HCT116 (cell line): ENCODE measurements at regions not wholly inside any gene's neighbourhood (a gene's known extent, or its start where the extent isn't known, plus 50 kb on each side); places are given as distances from the start of the nearest gene placed in this dataset.

Experiments used
- ATAC-seq: fragments of 200-7000 bp; cut with Tn5 transposase; 2 replicates; pipeline ENCODE4 v1.9.1; 2020; ENCODE audit warnings: mild to moderate bottlenecking, moderate library complexity
- BruUV-seq: library from RNA; stranded (reverse); fragments of 400-500 nt; replicated peaks from 2 replicates; lab custom pipeline; 2021; lab: Mats Ljungman, UMichigan
- CTCF ChIA-PET: fragments of 300-600 bp; sonication (Branson Sonifier 250); formaldehyde crosslinking; loops from one replicate; lab custom pipeline; 2021; ENCODE audit warnings: antibody characterized with exemption; lab: Charles Lee
- POLR2A ChIA-PET: fragments of 300-600, 350-600 bp; sonication (Branson Sonifier 250); formaldehyde crosslinking; loops from one replicate; lab custom pipeline; 2021; ENCODE audit warnings: antibody characterized with exemption; lab: Charles Lee
- RAD21 ChIA-PET, 2 experiments: fragments of 300-600 bp; sonication (Branson Sonifier 250); formaldehyde crosslinking; loops; one replicate each; lab custom pipeline; 2023; ENCODE audit warnings: low total read pairs in 2 of 2; ENCODE audit not compliant: uncharacterized antibody in 2 of 2, unreplicated experiment in 2 of 2, low non-redundant PET in 1 of 2; lab: Charles Lee
- DNase-seq: peaks from one replicate; pipeline ENCODE4 v3.0.0-alpha.2; 2010; ENCODE audit warnings: low read depth, low spot score
- H2AFZ ChIP-seq: fragments of 200-600 bp; shearing (Covaris generic), sonication (generic); 2 replicates; pipeline ENCODE4 v1.6.1; 2017; ENCODE audit warnings: low read depth, mixed run types, mixed read lengths, antibody characterized with exemption, low read length; ENCODE audit not compliant: poor library complexity, severe bottlenecking
- H3K27ac ChIP-seq: 2 replicates; pipeline ENCODE4 v1.5.1; 2012; ENCODE audit warnings: low read depth, low read length
- H3K27me3 ChIP-seq: fragments of 200-600 bp; sonication (generic); 2 replicates; pipeline ENCODE4 v1.6.1; 2016; ENCODE audit warnings: mixed run types, low read length, mixed read lengths; ENCODE audit not compliant: insufficient read depth
- H3K36me3 ChIP-seq, 2 experiments: fragments of 200-500 bp in 1 of 2; fragments of 200-600 bp in 1 of 2; sonication (Bioruptor generic) in 1 of 2; sonication (generic) in 1 of 2; 2 replicates each; pipeline versions ENCODE4 v1.5.1 to v1.6.1; 2014 to 2016; ENCODE audit warnings: low read length in 2 of 2, inconsistent platforms in 1 of 2, mixed read lengths in 1 of 2, mixed run types in 1 of 2; ENCODE audit not compliant: insufficient read depth in 2 of 2, control insufficient read depth in 1 of 2
- H3K4me1 ChIP-seq, 2 experiments: fragments of 200-600 bp in 1 of 2; sonication (generic) in 1 of 2; 2 replicates each; pipeline versions ENCODE4 v1.5.1 to v1.6.1; 2012 to 2017; ENCODE audit warnings: low read length in 2 of 2, inconsistent platforms in 1 of 2, mild to moderate bottlenecking in 1 of 2, mixed read lengths in 1 of 2, mixed run types in 1 of 2, moderate library complexity in 1 of 2; ENCODE audit not compliant: insufficient read depth in 2 of 2, control insufficient read depth in 1 of 2
- H3K4me2 ChIP-seq: fragments of 200-600 bp; sonication (generic); 2 replicates; pipeline ENCODE4 v1.6.1; 2017; ENCODE audit warnings: mixed run types, low read length, mixed read lengths
- H3K4me3 ChIP-seq, 2 experiments: fragments of 200-600 bp in 1 of 2; sonication (generic) in 1 of 2; replicated peaks in 1 of 2; 2 replicates each; pipeline ENCODE4 v1.5.1; 2011 to 2016; ENCODE audit warnings: low read length in 2 of 2, control low read depth in 1 of 2, low read depth in 1 of 2, mild to moderate bottlenecking in 1 of 2, mixed read lengths in 1 of 2, mixed run types in 1 of 2
- H3K79me2 ChIP-seq: fragments of 200-600 bp; sonication (generic); 2 replicates; pipeline ENCODE4 v1.6.1; 2017; ENCODE audit warnings: mild to moderate bottlenecking, mixed run types, low read length, moderate library complexity, mixed read lengths; ENCODE audit not compliant: insufficient read depth
- H3K9ac ChIP-seq: fragments of 200-600 bp; sonication (generic); 2 replicates; pipeline ENCODE4 v1.6.1; 2016; ENCODE audit warnings: low read length, mixed read lengths
- H3K9me2 ChIP-seq: fragments of 200-600 bp; sonication (generic), shearing (Covaris generic); 2 replicates; pipeline ENCODE4 v1.6.1; 2017; ENCODE audit warnings: mixed run types, mild to moderate bottlenecking, moderate library complexity; ENCODE audit not compliant: insufficient read depth
- H3K9me3 ChIP-seq, 2 experiments: fragments of 200-500 bp in 1 of 2; fragments of 200-600 bp in 1 of 2; sonication (Bioruptor generic) in 1 of 2; sonication (generic) in 1 of 2; 2 replicates each; pipeline ENCODE4 v1.6.1; 2014 to 2017; ENCODE audit warnings: low read length in 2 of 2, mixed read lengths in 2 of 2, inconsistent platforms in 1 of 2, low read depth in 1 of 2, mild to moderate bottlenecking in 1 of 2, mixed run types in 1 of 2, moderate library complexity in 1 of 2; ENCODE audit not compliant: control insufficient read depth in 1 of 2, insufficient read depth in 1 of 2
- H4K20me1 ChIP-seq: fragments of 200-600 bp; sonication (generic), shearing (Covaris generic); 2 replicates; pipeline ENCODE4 v1.6.1; 2017; ENCODE audit warnings: mixed run types, mild to moderate bottlenecking, moderate library complexity; ENCODE audit not compliant: insufficient read depth
- CBX3 ChIP-seq: IDR thresholded peaks from 2 replicates; pipeline ENCODE4 v1.6.1; 2012; ENCODE audit warnings: low read depth
- CEBPB ChIP-seq: IDR thresholded peaks from 2 replicates; pipeline ENCODE4 v1.6.1; 2012; ENCODE audit warnings: low read depth
- EGR1 ChIP-seq: IDR thresholded peaks from 2 replicates; pipeline ENCODE4 v1.6.1; 2012; ENCODE audit warnings: low read depth
- ELF1 ChIP-seq: IDR thresholded peaks from 2 replicates; pipeline ENCODE4 v1.6.1; 2012; ENCODE audit warnings: low read depth, borderline replicate concordance
- EZH2 ChIP-seq: fragments of 200-600 bp; sonication (generic); IDR thresholded peaks from 2 replicates; pipeline ENCODE4 v1.6.1; 2017; ENCODE audit warnings: antibody characterized with exemption, mixed run types
- EZH2phosphoT487 ChIP-seq: fragments of 200-600 bp; IDR thresholded peaks from 2 replicates; pipeline ENCODE4 v1.6.1; 2018; ENCODE audit warnings: antibody characterized with exemption, borderline replicate concordance
- FOSL1 ChIP-seq: IDR thresholded peaks from 2 replicates; pipeline ENCODE4 v1.6.1; 2012; ENCODE audit warnings: low read depth
- JUND ChIP-seq: IDR thresholded peaks from 2 replicates; pipeline ENCODE4 v1.6.1; 2012
- POLR2A ChIP-seq: IDR thresholded peaks from 2 replicates; pipeline ENCODE4 v1.7.0; 2011; ENCODE audit warnings: borderline replicate concordance; ENCODE audit not compliant: insufficient read depth, insufficient read length; ENCODE audit errors: extremely low read depth
- POLR2AphosphoS5 ChIP-seq: IDR thresholded peaks from 2 replicates; pipeline ENCODE4 v1.6.1; 2011; ENCODE audit warnings: mild to moderate bottlenecking, low read depth, low read length, moderate library complexity
- RAD21 ChIP-seq: IDR thresholded peaks from 2 replicates; pipeline ENCODE4 v1.6.1; 2012; ENCODE audit warnings: low read depth, mild to moderate bottlenecking
- SP1 ChIP-seq: IDR thresholded peaks from 2 replicates; pipeline ENCODE4 v1.6.1; 2012; ENCODE audit warnings: low read depth
- SRF ChIP-seq: IDR thresholded peaks from 2 replicates; pipeline ENCODE4 v1.6.1; 2012; ENCODE audit warnings: low read depth
- TCF7L2 ChIP-seq: IDR thresholded peaks from 2 replicates; pipeline ENCODE4 v1.7.0; 2011; ENCODE audit warnings: borderline replicate concordance, inconsistent platforms; ENCODE audit not compliant: insufficient read depth, insufficient read length; ENCODE audit errors: extremely low read depth
- YY1 ChIP-seq: IDR thresholded peaks from 2 replicates; pipeline ENCODE4 v1.6.1; 2011; ENCODE audit warnings: low read length, low read depth, moderate library complexity, mild to moderate bottlenecking; ENCODE audit not compliant: insufficient replicate concordance; ENCODE audit errors: extremely low read depth
- ZBTB33 ChIP-seq: IDR thresholded peaks from 2 replicates; pipeline ENCODE4 v1.6.1; 2011; ENCODE audit warnings: mild to moderate bottlenecking, low read length, moderate library complexity; ENCODE audit not compliant: insufficient replicate concordance; ENCODE audit errors: extremely low read depth
- ZFX ChIP-seq: fragments of 450-650 bp; IDR thresholded peaks from 2 replicates; pipeline ENCODE4 v1.6.1; 2017
- intact Hi-C: fragments of 100-400 bp; cut with micrococcal nuclease; formaldehyde crosslinking; loops from 2 replicates; pipeline ENCODE4 v1.10.0; 2022
- TF ChIP-seq, protein P1 (sequence below): IDR thresholded peaks from 2 replicates; pipeline ENCODE4 v1.6.1; 2012; ENCODE audit warnings: low read depth
- TF ChIP-seq, protein P2 (sequence below): IDR thresholded peaks from 2 replicates; pipeline ENCODE4 v1.6.1; 2012
- TF ChIP-seq, protein P3 (sequence below): IDR thresholded peaks from 2 replicates; pipeline ENCODE4 v1.6.1; 2012

DNA sequence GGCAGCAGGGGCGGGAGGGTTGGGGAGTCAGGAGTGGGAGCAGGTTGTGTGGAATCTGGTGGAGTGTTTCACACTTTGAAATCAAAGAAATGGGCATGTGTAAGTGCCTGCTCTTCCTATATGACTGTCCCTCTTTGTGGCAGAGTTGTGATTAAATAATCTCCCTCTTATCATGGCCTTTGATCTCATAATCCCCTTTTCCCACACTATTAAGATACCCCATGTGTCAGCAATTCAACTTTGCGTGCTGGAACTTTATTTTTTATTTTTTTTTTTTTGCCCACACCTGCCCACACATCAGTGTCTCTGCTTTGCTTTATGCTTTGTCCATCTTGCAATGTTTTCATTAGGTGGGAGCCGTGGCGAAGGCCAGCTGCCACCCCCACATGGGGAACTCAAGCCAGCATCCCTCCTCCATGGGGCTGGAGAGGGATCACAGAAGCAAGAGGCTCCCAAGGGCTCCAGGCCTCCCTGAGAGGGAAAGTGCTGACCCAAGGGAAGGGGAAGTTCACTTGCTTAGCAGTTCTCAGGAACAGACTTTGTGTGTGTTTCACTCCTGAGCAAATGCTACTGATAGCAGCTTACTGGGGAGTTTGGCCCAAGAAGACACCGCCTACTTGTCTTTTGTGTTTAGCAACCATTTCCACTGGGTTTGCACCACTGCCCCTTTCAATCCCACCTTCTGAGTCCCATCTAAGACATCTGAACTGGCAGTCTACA is 243.4 kb downstream of the BCL11A start (continued):
- TF ChIP-seq YY1: no peak
- no peak for TF ChIP-seq EGR1

DNA sequence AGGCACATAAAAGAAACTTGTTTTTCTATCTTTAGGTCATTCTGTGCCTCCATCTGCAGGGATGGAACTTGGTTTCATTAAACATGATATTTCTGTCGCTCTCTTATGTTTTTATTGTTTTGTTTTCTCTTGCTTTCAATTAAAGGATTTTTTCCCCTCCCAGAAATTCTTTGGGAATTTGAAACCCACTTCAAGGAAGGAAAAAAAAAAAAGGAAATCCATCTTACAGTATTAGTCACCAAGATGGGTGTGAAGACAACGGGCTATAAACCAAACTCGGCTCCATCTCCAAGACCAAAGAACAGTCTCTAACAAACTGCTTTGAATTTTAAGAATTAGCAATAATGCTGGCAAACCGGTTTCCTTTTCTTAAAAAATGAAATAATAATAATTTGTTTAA is 244.1 kb downstream of the BCL11A start:
- H3K36me3 ChIP-seq: no peaks in the 10 kb centered on the region
- CTCF ChIA-PET: no interaction called here
- RAD21 ChIA-PET: no interaction called here
- TF ChIP-seq, protein P1, sequence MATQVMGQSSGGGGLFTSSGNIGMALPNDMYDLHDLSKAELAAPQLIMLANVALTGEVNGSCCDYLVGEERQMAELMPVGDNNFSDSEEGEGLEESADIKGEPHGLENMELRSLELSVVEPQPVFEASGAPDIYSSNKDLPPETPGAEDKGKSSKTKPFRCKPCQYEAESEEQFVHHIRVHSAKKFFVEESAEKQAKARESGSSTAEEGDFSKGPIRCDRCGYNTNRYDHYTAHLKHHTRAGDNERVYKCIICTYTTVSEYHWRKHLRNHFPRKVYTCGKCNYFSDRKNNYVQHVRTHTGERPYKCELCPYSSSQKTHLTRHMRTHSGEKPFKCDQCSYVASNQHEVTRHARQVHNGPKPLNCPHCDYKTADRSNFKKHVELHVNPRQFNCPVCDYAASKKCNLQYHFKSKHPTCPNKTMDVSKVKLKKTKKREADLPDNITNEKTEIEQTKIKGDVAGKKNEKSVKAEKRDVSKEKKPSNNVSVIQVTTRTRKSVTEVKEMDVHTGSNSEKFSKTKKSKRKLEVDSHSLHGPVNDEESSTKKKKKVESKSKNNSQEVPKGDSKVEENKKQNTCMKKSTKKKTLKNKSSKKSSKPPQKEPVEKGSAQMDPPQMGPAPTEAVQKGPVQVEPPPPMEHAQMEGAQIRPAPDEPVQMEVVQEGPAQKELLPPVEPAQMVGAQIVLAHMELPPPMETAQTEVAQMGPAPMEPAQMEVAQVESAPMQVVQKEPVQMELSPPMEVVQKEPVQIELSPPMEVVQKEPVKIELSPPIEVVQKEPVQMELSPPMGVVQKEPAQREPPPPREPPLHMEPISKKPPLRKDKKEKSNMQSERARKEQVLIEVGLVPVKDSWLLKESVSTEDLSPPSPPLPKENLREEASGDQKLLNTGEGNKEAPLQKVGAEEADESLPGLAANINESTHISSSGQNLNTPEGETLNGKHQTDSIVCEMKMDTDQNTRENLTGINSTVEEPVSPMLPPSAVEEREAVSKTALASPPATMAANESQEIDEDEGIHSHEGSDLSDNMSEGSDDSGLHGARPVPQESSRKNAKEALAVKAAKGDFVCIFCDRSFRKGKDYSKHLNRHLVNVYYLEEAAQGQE: no peak
- TF ChIP-seq, protein P2, sequence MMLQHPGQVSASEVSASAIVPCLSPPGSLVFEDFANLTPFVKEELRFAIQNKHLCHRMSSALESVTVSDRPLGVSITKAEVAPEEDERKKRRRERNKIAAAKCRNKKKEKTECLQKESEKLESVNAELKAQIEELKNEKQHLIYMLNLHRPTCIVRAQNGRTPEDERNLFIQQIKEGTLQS: no peak
- TF ChIP-seq TCF7L2 (no peak), SP1 (no peak), CEBPB (no peak), ZFX (no peak), RAD21 (no peak), SRF (no peak), ELF1 (no peak), EZH2 (no peak), FOSL1 (no peak), ZBTB33 (no peak), POLR2A (no peak), POLR2AphosphoS5 (no peak), EGR1 (no peak), JUND (no peak), CBX3 (no peak), EZH2phosphoT487 (no peak)
- TF ChIP-seq, protein P3, sequence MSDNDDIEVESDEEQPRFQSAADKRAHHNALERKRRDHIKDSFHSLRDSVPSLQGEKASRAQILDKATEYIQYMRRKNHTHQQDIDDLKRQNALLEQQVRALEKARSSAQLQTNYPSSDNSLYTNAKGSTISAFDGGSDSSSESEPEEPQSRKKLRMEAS: no peak
- ATAC-seq: no peak
- H3K9me2 ChIP-seq: no peaks in the 10 kb centered on the region
- no peak overlapping the region for H3K4me2 ChIP-seq
- H3K79me2 ChIP-seq: no peaks in the 10 kb centered on the region
- POLR2A ChIA-PET: no interaction called here
- no peaks in the 10 kb centered on the region for H3K9me3 ChIP-seq
- intact Hi-C loops: no loop called here
- no peak overlapping the region for H3K9ac ChIP-seq
- no peaks in the 10 kb centered on the region for H4K20me1 ChIP-seq
- no TSS peak for BruUV-seq
- H3K27ac ChIP-seq: no peak overlapping the region
- H3K4me3 ChIP-seq: no peak overlapping the region
- no peak overlapping the region for H2AFZ ChIP-seq
- H3K27me3 ChIP-seq: peaks cover 33% of the 10 kb centered on the region
- no peak for DNase-seq
- no peaks in the 10 kb centered on the region for H3K4me1 ChIP-seq
